Spleen (tissue), 11 donors: ENCODE measurements at regions not wholly inside any gene's neighbourhood (a gene's known extent, or its start where the extent isn't known, plus 50 kb on each side); places are given as distances from the start of the nearest gene placed in this dataset.

Experiments
- DNase-seq: peaks from one replicate; pipeline ENCODE4 v3.0.0-alpha.2; 2020
- H3K27ac ChIP-seq, 8 donors: fragments of 200-600 bp; sonication (generic) in 7 of 8; 1 replicate in 4 of 8; 2 replicates in 4 of 8; pipeline versions ENCODE4 v1.5.0 to v1.8.0; 2016 to 2021; ENCODE audit warnings: inconsistent platforms in 4 of 8, mild to moderate bottlenecking in 4 of 8, moderate library complexity in 1 of 8
- H3K27me3 ChIP-seq, 7 donors: fragments of 200-600 bp; sonication (generic) in 6 of 7; replicated peaks in 1 of 7; 1 replicate in 4 of 7; 2 replicates in 3 of 7; pipeline versions ENCODE4 v1.5.0 to v1.8.0; 2016 to 2021; ENCODE audit warnings: inconsistent platforms in 3 of 7, mild to moderate bottlenecking in 1 of 7
- H3K36me3 ChIP-seq, 6 donors: fragments of 200-600 bp; sonication (generic) in 5 of 6; 1 replicate in 4 of 6; 2 replicates in 2 of 6; pipeline versions ENCODE4 v1.5.0 to v1.8.0; 2016 to 2021; ENCODE audit warnings: inconsistent platforms in 2 of 6
- H3K4me1 ChIP-seq, 6 donors: fragments of 200-600 bp; sonication (generic) in 5 of 6; 1 replicate in 3 of 6; 2 replicates in 3 of 6; pipeline versions ENCODE4 v1.5.0 to v1.8.0; 2016 to 2021; ENCODE audit warnings: inconsistent platforms in 3 of 6
- H3K4me3 ChIP-seq, 8 donors: fragments of 200-600 bp; sonication (generic) in 7 of 8; 1 replicate in 4 of 8; 2 replicates in 4 of 8; pipeline versions ENCODE4 v1.5.0 to v1.8.0; 2016 to 2021; ENCODE audit warnings: inconsistent platforms in 4 of 8, mild to moderate bottlenecking in 4 of 8, moderate library complexity in 2 of 8
- H3K9me3 ChIP-seq, 8 donors: fragments of 200-600 bp; sonication (generic) in 7 of 8; 1 replicate in 4 of 8; 2 replicates in 4 of 8; pipeline versions ENCODE4 v1.5.0 to v1.8.0; 2016 to 2021; ENCODE audit warnings: inconsistent platforms in 4 of 8
- CTCF ChIP-seq, 11 experiments: fragments of 200-600 bp in 7 of 11; fragments of 450-650 bp in 4 of 11; sonication (generic) in 4 of 11; IDR thresholded peaks in 8 of 11; conservative IDR thresholded peaks in 3 of 11; 1 replicate in 7 of 11; 2 replicates in 4 of 11; pipeline versions ENCODE4 v1.4.0 to v1.8.0; 2016 to 2021; ENCODE audit warnings: antibody characterized with exemption in 11 of 11, inconsistent platforms in 4 of 11, mild to moderate bottlenecking in 1 of 11
- POLR2A ChIP-seq, 3 donors: fragments of 450-650 bp; IDR thresholded peaks; one replicate each; pipeline ENCODE4 v1.5.1; 2017; ENCODE audit warnings: antibody characterized with exemption in 3 of 3, mild to moderate bottlenecking in 1 of 3
- POLR2AphosphoS5 ChIP-seq, 3 donors: sonication (generic); formaldehyde crosslinking; IDR thresholded peaks; one replicate each; pipeline ENCODE4 v1.5.1; 2017; ENCODE audit warnings: antibody characterized with exemption in 3 of 3
- WGBS, 5 donors: extraction: QIAGEN DNeasy Blood & Tissue Kit in 3 of 5; methylation state at CpG; one replicate each; pipeline versions ENCODE4 v1.1.5 to v1.1.7; 2013 to 2018; 5-methylcytosine and 5-hydroxymethylcytosine counted together
- intact Hi-C: fragments of 100-400 bp; cut with DNase I; formaldehyde crosslinking; loops from one replicate; pipeline ENCODE4 v1.15.0; 2023; ENCODE audit warnings: low total_unique reads
- donor health status: healthy with polysubstance abuse.
- donor health status: DM: no; HTN: no; CAD: no; lungs with moderate emphysema.
- donor health status: DM: no; HTN: no; CAD: no.
- donor health status: Bipolar disorder and iron deficiency.
- donor health status: healthy.
- donor health status: DM: no; HTN: no; CAD: no.
- donor health status: DM: yes; HTN: yes; CAD: no.

DNA sequence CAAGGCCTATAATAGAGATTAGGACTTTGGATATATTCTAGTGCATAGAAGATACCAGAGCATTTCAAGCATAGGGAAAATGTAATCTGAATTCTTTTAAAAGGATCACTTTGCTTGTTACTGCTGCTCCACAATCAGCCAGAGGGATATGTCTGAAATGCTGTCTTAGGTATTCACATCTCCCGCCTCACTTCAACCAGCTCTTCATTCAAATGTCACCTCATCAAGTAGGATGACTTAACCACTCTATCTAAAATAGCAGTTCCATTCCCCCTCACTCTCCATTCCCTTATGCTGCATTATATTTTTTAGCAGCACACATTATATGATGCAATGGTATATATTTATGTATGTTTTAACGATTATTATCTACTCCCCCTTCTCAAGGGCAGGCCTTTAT is 500.3 kb upstream of the GRIA1 start:
- no peak for DNase-seq
- Histone ChIP-seq H3K4me1 (no peaks in the 10 kb centered on the region), H3K27ac (no peak overlapping the region), H3K9me3 (no peaks in the 10 kb centered on the region), H3K27me3 (no peaks in the 10 kb centered on the region), H3K36me3 (no peaks in the 10 kb centered on the region), H3K4me3 (no peak overlapping the region)
- 78 to 98% (median 87%) methylated on average over 2 of the region's 2 CpGs for WGBS, 5 donors
- no peak for TF ChIP-seq POLR2A (IDR thresholded peaks at IDR 0.05)
- TF ChIP-seq POLR2AphosphoS5 (IDR thresholded peaks at IDR 0.05), result no peak
- no peak for TF ChIP-seq CTCF (IDR thresholded peaks at IDR 0.05 in 8 of 11, conservative IDR thresholded peaks at IDR 0.05 in 3 of 11)
- intact Hi-C loops, result no loop called here

GRCh38 chr5:152990649-152991048 is 499.8 kb upstream of the GRIA1 start:
- Histone ChIP-seq H3K9me3 (no peaks in the 10 kb centered on the region), H3K4me1 (no peaks in the 10 kb centered on the region), H3K36me3 (no peaks in the 10 kb centered on the region), H3K27me3 (no peaks in the 10 kb centered on the region), H3K4me3 (no peak overlapping the region), H3K27ac (no peak overlapping the region)
- TF ChIP-seq POLR2A (IDR thresholded peaks at IDR 0.05) (no peak), POLR2AphosphoS5 (IDR thresholded peaks at IDR 0.05) (no peak), CTCF (IDR thresholded peaks at IDR 0.05 in 8 of 11, conservative IDR thresholded peaks at IDR 0.05 in 3 of 11) (no peak)
- intact Hi-C loops, result no loop called here
- WGBS, 5 donors, result 78 to 81% (median 79%) methylated on average over 2 of the region's 2 CpGs
- DNase-seq, result no peak

DNA sequence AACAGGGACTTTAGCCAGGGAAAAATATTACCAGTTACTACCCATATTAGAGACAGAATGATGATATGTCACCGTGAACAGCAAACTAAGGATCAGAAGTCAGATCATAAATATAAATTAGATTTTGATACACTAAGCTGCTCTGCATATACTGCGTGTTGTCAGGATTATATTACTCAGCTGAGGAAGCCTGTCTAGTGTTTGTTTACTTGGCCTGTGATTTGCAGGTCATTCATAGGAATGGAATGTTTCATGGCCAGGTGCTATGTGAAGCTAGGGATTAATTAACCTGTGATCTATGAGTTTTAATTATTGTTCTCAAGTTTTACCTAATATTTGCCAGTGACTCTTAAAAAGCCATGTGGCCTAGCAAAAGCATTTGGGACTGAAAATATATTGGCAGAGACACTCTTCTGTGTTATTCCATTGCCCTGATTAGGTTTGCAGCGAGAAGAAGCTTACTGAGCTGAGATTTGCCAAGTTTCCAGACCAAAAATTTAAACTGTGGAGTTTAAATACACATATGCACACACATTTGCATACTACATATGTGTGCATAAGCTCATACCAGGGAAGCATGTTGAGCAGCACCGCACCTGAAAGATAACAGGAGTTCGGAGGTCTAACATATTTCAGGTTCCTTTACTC is 496.3 kb upstream of the GRIA1 start:
- no peak overlapping the region for H3K27ac ChIP-seq
- no peaks in the 10 kb centered on the region for H3K4me1 ChIP-seq
- H3K4me3 ChIP-seq, result no peak overlapping the region
- 72 to 82% (median 77%) methylated on average over 5 of the region's 5 CpGs for WGBS, 5 donors
- H3K36me3 ChIP-seq, result no peaks in the 10 kb centered on the region
- no peak for DNase-seq
- peaks cover 0 to 3% (median 0%) of the 10 kb centered on the region in 8 donors for H3K9me3 ChIP-seq
- no peaks in the 10 kb centered on the region for H3K27me3 ChIP-seq
- TF ChIP-seq POLR2A (IDR thresholded peaks at IDR 0.05) (no peak), POLR2AphosphoS5 (IDR thresholded peaks at IDR 0.05) (no peak), CTCF (IDR thresholded peaks at IDR 0.05 in 8 of 11, conservative IDR thresholded peaks at IDR 0.05 in 3 of 11) (no peak)
- intact Hi-C loops, result no loop called here

DNA sequence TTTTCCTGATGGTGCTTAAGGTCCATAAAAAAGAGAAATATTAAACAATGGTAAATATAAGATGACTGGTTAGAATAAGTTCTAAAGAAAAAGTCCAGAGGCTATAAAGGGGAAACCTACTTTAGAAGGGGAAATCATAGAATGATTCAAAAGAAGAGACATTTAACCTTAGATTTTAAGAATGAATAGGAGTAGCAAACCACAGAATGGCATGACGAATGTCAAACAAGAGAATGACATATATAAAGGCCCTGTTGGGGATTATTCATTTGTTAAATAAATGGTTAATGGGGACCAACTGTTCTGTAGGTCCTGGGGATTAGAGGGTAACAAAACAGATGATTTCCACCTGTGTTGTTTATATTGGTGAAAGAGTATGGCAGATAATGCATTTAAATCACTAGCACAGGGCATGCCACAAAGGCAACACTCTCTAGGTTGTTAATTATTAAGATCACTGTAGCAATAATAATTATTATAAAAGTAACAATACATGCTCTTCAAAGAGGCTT is 495.2 kb upstream of the GRIA1 start:
- 38 to 60% (median 45%) methylated on average over 1 of the region's 1 CpG for WGBS, 5 donors
- intact Hi-C loops, result no loop called here
- H3K27me3 ChIP-seq, result no peaks in the 10 kb centered on the region

More for the DNA sequence above, 495.2 kb upstream of the GRIA1 start:
- Histone ChIP-seq H3K4me1 (no peaks in the 10 kb centered on the region), H3K4me3 (no peak overlapping the region), H3K9me3 (peaks cover 0 to 3% (median 0%) of the 10 kb centered on the region in 8 donors), H3K27ac (no peak overlapping the region), H3K36me3 (no peaks in the 10 kb centered on the region)
- TF ChIP-seq CTCF (IDR thresholded peaks at IDR 0.05 in 8 of 11, conservative IDR thresholded peaks at IDR 0.05 in 3 of 11) (no peak), POLR2AphosphoS5 (IDR thresholded peaks at IDR 0.05) (no peak), POLR2A (IDR thresholded peaks at IDR 0.05) (no peak)
- no peak for DNase-seq
